IMR-90 (cell line): ENCODE measurements at regions not wholly inside any gene's neighbourhood (a gene's known extent, or its start where the extent isn't known, plus 50 kb on each side); places are given as distances from the start of the nearest gene placed in this dataset.

Experiments used
- ATAC-seq: fragments of 200-7000 bp; cut with Tn5 transposase; 2 replicates; pipeline ENCODE4 v1.9.1; 2020; ENCODE audit warnings: low read depth, mild to moderate bottlenecking, moderate library complexity
- BruUV-seq: library from RNA; stranded (reverse); fragments of 400-500 nt; replicated peaks from 2 replicates; lab custom pipeline; 2021; lab: Mats Ljungman, UMichigan
- CTCF ChIA-PET: fragments of 300-600 bp; formaldehyde crosslinking; extraction: SDS; loops from one replicate; lab custom pipeline; 2021; ENCODE audit warnings: antibody characterized with exemption; lab: Yijun Ruan, JAX
- POLR2A ChIA-PET: fragments of 300-600 bp; sonication (Branson Sonifier 250); formaldehyde crosslinking; loops from one replicate; lab custom pipeline; 2022; ENCODE audit warnings: antibody characterized with exemption; ENCODE audit not compliant: unreplicated experiment; lab: Charles Lee
- DNase-seq: peaks from one replicate; pipeline ENCODE4 v3.0.0; 2013
- H2AFZ ChIP-seq: replicated peaks from 2 replicates; pipeline ENCODE3; 2013; ENCODE audit warnings: low read length, mild to moderate bottlenecking; ENCODE audit not compliant: poor library complexity
- H2AK5ac ChIP-seq: 2 replicates; pipeline ENCODE4 v1.6.1; 2013; ENCODE audit warnings: low read depth, low read length, inconsistent platforms
- H2AK9ac ChIP-seq: replicated peaks from 2 replicates; pipeline ENCODE3; 2013; ENCODE audit warnings: mild to moderate bottlenecking, low read depth, low read length, moderate library complexity; ENCODE audit not compliant: poor library complexity
- H2BK120ac ChIP-seq: 2 replicates; pipeline ENCODE4 v1.6.1; 2013; ENCODE audit warnings: low read depth, low read length, inconsistent platforms
- H2BK15ac ChIP-seq: 3 replicates; pipeline ENCODE4 v1.6.1; 2013; ENCODE audit warnings: low read depth, low read length, inconsistent platforms
- H2BK20ac ChIP-seq: 2 replicates; pipeline ENCODE4 v1.6.1; 2013; ENCODE audit warnings: low read depth, mild to moderate bottlenecking, inconsistent platforms, low read length, moderate library complexity
- H2BK5ac ChIP-seq: 2 replicates; pipeline ENCODE4 v1.6.1; 2013; ENCODE audit warnings: mild to moderate bottlenecking, low read depth, low read length, inconsistent platforms; ENCODE audit not compliant: poor library complexity, severe bottlenecking
- H3K14ac ChIP-seq: replicated peaks from 2 replicates; pipeline ENCODE4 v1.6.1; 2013; ENCODE audit warnings: low read depth, low read length, inconsistent platforms
- H3K18ac ChIP-seq: 2 replicates; pipeline ENCODE4 v1.6.1; 2013; ENCODE audit warnings: low read depth, low read length, control low read depth
- H3K23ac ChIP-seq: 2 replicates; pipeline ENCODE4 v1.6.1; 2013; ENCODE audit warnings: low read depth, low read length, inconsistent platforms
- H3K27ac ChIP-seq: 2 replicates; pipeline ENCODE4 v1.5.1; 2013; ENCODE audit warnings: mild to moderate bottlenecking, control low read depth, low read length; ENCODE audit not compliant: insufficient read depth
- H3K27me3 ChIP-seq: 2 replicates; pipeline ENCODE4 v1.6.1; 2013; ENCODE audit warnings: low read length; ENCODE audit not compliant: control insufficient read depth, insufficient read depth
- H3K36me3 ChIP-seq: 2 replicates; pipeline ENCODE4 v1.6.1; 2013; ENCODE audit warnings: low read length, mixed read lengths; ENCODE audit not compliant: control insufficient read depth, insufficient read depth
- H3K4ac ChIP-seq: 2 replicates; pipeline ENCODE4 v1.6.1; 2013; ENCODE audit warnings: low read depth, low read length, inconsistent platforms
- H3K4me1 ChIP-seq: 2 replicates; pipeline ENCODE4 v1.6.1; 2013; ENCODE audit warnings: low read length, mixed read lengths; ENCODE audit not compliant: control insufficient read depth, insufficient read depth
- H3K4me2 ChIP-seq: 2 replicates; pipeline ENCODE4 v1.6.1; 2013; ENCODE audit warnings: low read depth, mild to moderate bottlenecking, control low read depth, low read length, moderate library complexity
- H3K4me3 ChIP-seq: 2 replicates; pipeline ENCODE4 v1.5.1; 2013; ENCODE audit warnings: low read depth, mild to moderate bottlenecking, control low read depth, low read length, moderate library complexity; ENCODE audit not compliant: insufficient read depth
- H3K56ac ChIP-seq: 2 replicates; pipeline ENCODE4 v1.6.1; 2013; ENCODE audit warnings: low read length, inconsistent platforms; ENCODE audit not compliant: insufficient read depth; ENCODE audit errors: extremely low read depth
- H3K79me1 ChIP-seq, 2 experiments: 2 replicates each; pipeline ENCODE4 v1.6.1; 2013; ENCODE audit warnings: low read length in 2 of 2, inconsistent platforms in 1 of 2, low read depth in 1 of 2
- H3K9ac ChIP-seq: 2 replicates; pipeline ENCODE4 v1.6.1; 2013; ENCODE audit warnings: low read depth, low read length, control low read depth
- H3K9me1 ChIP-seq: 2 replicates; pipeline ENCODE4 v1.6.1; 2013; ENCODE audit warnings: low read length, inconsistent platforms; ENCODE audit not compliant: insufficient read depth
- H3K9me3 ChIP-seq: 2 replicates; pipeline ENCODE4 v1.6.1; 2013; ENCODE audit warnings: low read length; ENCODE audit not compliant: control insufficient read depth, insufficient read depth
- H4K20me1 ChIP-seq: 2 replicates; pipeline ENCODE4 v1.6.1; 2013; ENCODE audit warnings: low read length, inconsistent platforms; ENCODE audit not compliant: insufficient read depth
- H4K5ac ChIP-seq: 2 replicates; pipeline ENCODE4 v1.6.1; 2013; ENCODE audit warnings: mild to moderate bottlenecking, low read depth, low read length, control low read depth
- H4K8ac ChIP-seq, 2 experiments: 2 replicates each; pipeline ENCODE4 v1.6.1; 2013; ENCODE audit warnings: low read depth in 2 of 2, low read length in 2 of 2, control low read depth in 1 of 2, inconsistent platforms in 1 of 2
- H4K91ac ChIP-seq: 2 replicates; pipeline ENCODE4 v1.6.1; 2013; ENCODE audit warnings: low read depth, low read length, inconsistent platforms; ENCODE audit not compliant: insufficient read depth
- MAFK ChIP-seq: IDR thresholded peaks from 2 replicates; pipeline ENCODE4 v1.6.1; 2012; ENCODE audit warnings: low read depth, low read length, improper control_type of control experiment
- MXI1 ChIP-seq: IDR thresholded peaks from 2 replicates; pipeline ENCODE4 v1.6.1; 2012; ENCODE audit warnings: low read depth, mild to moderate bottlenecking, low read length, moderate library complexity, borderline replicate concordance
- WGBS, 2 experiments: methylation state at CpG; one replicate each; pipeline versions ENCODE4 v1.1.5 to v1.1.7; 2013; ENCODE audit warnings: missing lambda C conversion rate in 2 of 2; ENCODE audit not compliant: insufficient read length in 1 of 2; ENCODE audit errors: extremely low coverage in 2 of 2; 5-methylcytosine and 5-hydroxymethylcytosine counted together
- dilution Hi-C: fragments of 300-500 bp; cut with HindIII; formaldehyde crosslinking; loops from one replicate; pipeline ENCODE4 v1.14.3; 2018; ENCODE audit warnings: low sequenced_read_pairs; ENCODE audit not compliant: unreplicated experiment
- in situ Hi-C: fragments of 300-500 bp; cut with MboI; formaldehyde crosslinking; loops from 3 replicates; pipeline ENCODE4 v1.14.3; 2019; ENCODE audit warnings: low sequenced_read_pairs, inconsistent platforms, mixed read lengths
- intact Hi-C: fragments of 100-400 bp; cut with micrococcal nuclease; formaldehyde crosslinking; loops from 2 replicates; pipeline ENCODE4 v1.10.0; 2022

GRCh38 chrX:120753413-120754251 is 122.0 kb downstream of the CT47B1 start:
- H4K8ac ChIP-seq = no peak overlapping the region
- H3K4me3 ChIP-seq = no peak overlapping the region
- ChIA-PET CTCF (no interaction called here), POLR2A (no interaction called here)
- no peak overlapping the region for H2AK9ac ChIP-seq
- no peaks in the 10 kb centered on the region for H3K9me3 ChIP-seq
- H3K36me3 ChIP-seq = no peaks in the 10 kb centered on the region
- H4K20me1 ChIP-seq = no peaks in the 10 kb centered on the region
- no peak for TF ChIP-seq MXI1
- TF ChIP-seq MAFK = no peak
- H3K27me3 ChIP-seq = no peaks in the 10 kb centered on the region; the same call in 1 of the 2 replicates
- intact Hi-C loops (no loop called here), dilution Hi-C loops (no loop called here), in situ Hi-C loops (loop anchor here (25.0 kb wide), 1 partner anchor 241 kb away; no protein-coding TSS in a partner anchor)
- no peak overlapping the region for H4K91ac ChIP-seq
- H2BK15ac ChIP-seq = no peak overlapping the region
- no peak overlapping the region for H3K27ac ChIP-seq
- no peak overlapping the region for H3K9ac ChIP-seq
- H2BK120ac ChIP-seq = no peak overlapping the region
- H3K23ac ChIP-seq = no peak overlapping the region
- H2BK20ac ChIP-seq = no peak overlapping the region
- H3K4me2 ChIP-seq = no peak overlapping the region
- DNase-seq = no peak
- no peak for ATAC-seq
- 45% methylated on average over 4 of the region's 10 CpGs; no CpG with 5 or more reads in 1 of the 2 experiments for WGBS, 2 experiments
- no peaks in the 10 kb centered on the region for H3K79me1 ChIP-seq
- no peaks in the 10 kb centered on the region for H3K4me1 ChIP-seq
- no peak overlapping the region for H3K56ac ChIP-seq
- no peak overlapping the region for H2AK5ac ChIP-seq
- H3K9me1 ChIP-seq = no peaks in the 10 kb centered on the region
- no TSS peak for BruUV-seq
- no peak overlapping the region for H4K5ac ChIP-seq
- H3K18ac ChIP-seq = no peak overlapping the region
- no peak overlapping the region for H3K4ac ChIP-seq
- H2AFZ ChIP-seq = no peak overlapping the region
- H2BK5ac ChIP-seq = no peak overlapping the region
- H3K14ac ChIP-seq = no peak overlapping the region
